CD4-positive, alpha-beta T cell treated with Interleukin-17A for 4 hours (primary cell): ENCODE measurements at regions not wholly inside any gene's neighbourhood (a gene's known extent, or its start where the extent isn't known, plus 50 kb on each side); places are given as distances from the start of the nearest gene placed in this dataset.

Experiments used
- DNase-seq: peaks from one replicate; pipeline ENCODE4 v3.0.0-alpha.2; 2020; ENCODE audit warnings: mixed read lengths

GRCh38 chr1:58430421-58431275 is 115.9 kb downstream of the OMA1 start:
- no peak for DNase-seq

GRCh38 chr1:58426918-58427317 is 119.6 kb downstream of the OMA1 start:
- DNase-seq = no peak

GRCh38 chr1:58422436-58422835 is 124.1 kb downstream of the OMA1 start:
- no peak for DNase-seq

- DNase-seq = no peak
Observed at GRCh38 chr1:58418283-58419228, 128.0 kb downstream of the OMA1 start.

- DNase-seq = no peak
Observed at GRCh38 chr1:58412071-58412580, 134.4 kb downstream of the OMA1 start.

GRCh38 chr1:58409890-58410289 is 136.6 kb downstream of the OMA1 start:
- no peak for DNase-seq

GRCh38 chr1:58409336-58409735 is 137.2 kb downstream of the OMA1 start:
- no peak for DNase-seq

- no peak for DNase-seq
Observed at GRCh38 chr1:58406301-58407071, 140.0 kb downstream of the OMA1 start.

- DNase-seq = no peak
Observed at GRCh38 chr1:58405660-58406059, 140.9 kb downstream of the OMA1 start.

- DNase-seq = no peak
Observed at GRCh38 chr1:58403894-58404293, 142.6 kb downstream of the OMA1 start.

GRCh38 chr1:58402444-58402843 is 144.1 kb downstream of the OMA1 start:
- DNase-seq = no peak

GRCh38 chr1:58401991-58402390 is 144.5 kb downstream of the OMA1 start:
- no peak for DNase-seq

GRCh38 chr1:58399176-58399575 is 147.3 kb downstream of the OMA1 start:
- no peak for DNase-seq

GRCh38 chr1:58398714-58399113 is 147.8 kb downstream of the OMA1 start:
- no peak for DNase-seq

- DNase-seq = no peak
Observed at GRCh38 chr1:58397187-58397820, 149.2 kb downstream of the OMA1 start.

GRCh38 chr1:58396150-58396549 is 150.4 kb downstream of the OMA1 start:
- no peak for DNase-seq

GRCh38 chr1:58395355-58395754 is 151.2 kb downstream of the OMA1 start:
- DNase-seq = no peak

- DNase-seq = no peak
Observed at GRCh38 chr1:58392083-58392482, 154.4 kb downstream of the OMA1 start.

GRCh38 chr1:58391514-58391913 is 155.0 kb downstream of the OMA1 start:
- no peak for DNase-seq

- no peak for DNase-seq
Observed at GRCh38 chr1:58391056-58391455, 155.5 kb downstream of the OMA1 start.

GRCh38 chr1:58390091-58390490 is 156.4 kb downstream of the OMA1 start:
- no peak for DNase-seq

GRCh38 chr1:58380345-58380744 is 166.2 kb downstream of the OMA1 start:
- DNase-seq = no peak
